ENCODE measurements at regions not wholly inside any gene's neighbourhood (a gene's known extent, or its start where the extent isn't known, plus 50 kb on each side); places are given as distances from the start of the nearest gene placed in this dataset.
A peak's percentile ranks its signal among the peaks of the same experiment; 100 is the strongest.

DNA sequence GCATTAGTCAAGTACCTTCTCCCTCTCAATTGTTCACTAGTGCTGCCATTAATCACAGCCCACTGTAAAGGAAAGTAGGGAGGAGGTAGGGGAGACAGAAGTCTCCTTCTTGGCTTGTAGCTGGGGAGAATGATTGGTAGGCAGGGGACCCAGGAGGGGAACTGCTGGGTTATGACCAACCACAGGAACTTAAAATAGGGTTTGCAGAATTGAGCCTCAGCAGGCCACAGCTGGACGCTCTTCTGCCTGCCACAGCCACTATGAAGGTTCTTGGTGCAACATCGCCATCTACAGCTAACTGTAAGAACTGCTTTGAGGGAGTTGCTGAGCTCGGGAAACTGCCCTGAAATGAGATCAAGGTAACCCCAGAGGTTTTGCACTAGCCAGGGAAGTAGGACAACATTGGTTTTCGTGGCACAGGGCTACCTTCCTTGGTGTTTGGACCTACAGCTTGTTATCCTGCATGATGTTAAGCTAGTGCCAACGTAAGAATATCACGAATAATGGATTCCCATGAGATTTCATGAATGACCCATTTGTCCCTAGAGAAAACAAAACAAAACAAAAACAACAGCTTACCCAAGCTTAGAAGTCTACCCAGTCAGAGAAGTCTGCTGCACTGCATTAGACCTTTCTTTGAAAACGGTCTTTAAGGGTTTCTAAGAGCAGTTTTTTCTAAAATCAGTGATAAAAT, 787.1 kb upstream of the API5 start:
- DNase-seq = peak; percentile 74 to 89

DNA sequence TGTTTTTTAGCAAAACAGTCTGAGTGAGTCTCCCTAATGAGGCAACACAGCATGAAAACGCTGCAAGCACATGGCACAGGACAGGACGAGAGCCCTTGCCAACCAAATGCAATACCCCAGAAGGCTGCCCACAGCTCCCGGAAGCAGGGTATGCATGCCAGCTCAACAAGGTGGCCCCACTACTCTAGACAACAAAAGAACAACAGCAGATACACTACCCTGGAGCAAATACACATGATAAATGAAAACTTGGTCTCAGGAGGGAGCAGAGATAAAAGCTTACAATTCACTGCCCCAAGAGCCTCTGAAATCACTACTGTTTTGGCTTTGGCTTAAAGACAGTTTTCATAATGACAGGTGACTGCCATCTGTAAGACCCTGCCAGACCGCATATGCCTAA, 785.4 kb upstream of the API5 start:
- no peak for DNase-seq

GRCh38 chr11:42528471-42528870, 783.3 kb upstream of the API5 start:
- no peak for DNase-seq

DNA sequence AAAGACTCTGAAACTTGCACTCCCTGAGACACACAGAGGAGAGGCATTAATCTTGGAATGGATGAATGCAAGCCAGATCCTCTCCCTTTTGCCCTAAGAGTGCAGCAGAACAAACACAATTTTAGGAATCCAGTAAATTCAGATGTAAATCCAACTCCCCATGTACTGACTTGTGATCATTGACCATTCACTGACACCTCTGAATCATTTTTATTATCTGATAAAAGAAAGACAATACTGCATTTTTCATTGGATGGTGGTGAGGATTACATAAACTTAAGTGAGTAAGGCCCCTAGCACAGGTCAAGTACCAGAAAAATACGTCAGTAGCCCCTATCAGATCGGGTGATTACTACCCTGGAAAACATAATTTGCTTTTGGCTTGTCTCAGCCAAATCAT, 782.9 kb upstream of the API5 start:
- DNase-seq = no peak

DNA sequence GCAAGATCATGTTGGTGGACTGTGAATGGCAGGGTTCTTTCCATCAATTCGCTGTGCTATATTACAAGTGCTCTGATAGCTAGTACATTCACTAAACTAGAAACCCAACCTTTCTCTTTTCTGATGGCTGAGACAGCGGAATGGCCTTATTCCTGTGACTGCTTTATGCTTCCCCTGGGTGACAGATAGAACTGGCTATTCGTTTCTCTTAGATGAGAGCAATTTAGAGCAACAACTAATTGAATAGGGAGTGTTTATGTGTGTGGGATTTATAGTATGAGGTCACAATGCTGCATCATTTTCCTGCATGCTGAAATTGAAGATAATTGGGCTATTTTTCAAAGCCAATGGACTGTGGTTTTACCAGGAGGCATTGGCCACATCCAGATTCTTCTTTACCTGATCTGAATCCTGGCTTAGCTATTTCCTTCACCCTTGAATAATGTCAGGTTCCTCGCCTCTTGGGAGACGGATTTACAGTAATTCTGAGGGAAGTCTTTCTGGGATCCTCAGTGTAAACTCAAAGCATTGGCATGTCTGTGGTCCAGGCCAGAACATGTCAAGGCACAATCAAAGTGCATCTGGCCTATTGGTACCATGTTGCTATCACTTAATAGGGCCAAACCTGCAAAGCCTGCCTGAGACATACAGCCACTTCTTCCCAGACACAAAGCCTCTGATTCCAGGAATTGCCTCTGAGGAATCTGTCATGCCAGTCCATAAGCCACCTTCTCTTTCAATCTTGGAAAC, 775.0 kb upstream of the API5 start:
- no peak for DNase-seq

- no peak for DNase-seq
Measured at GRCh38 chr11:42542336-42542735, 769.5 kb upstream of the API5 start.

DNA sequence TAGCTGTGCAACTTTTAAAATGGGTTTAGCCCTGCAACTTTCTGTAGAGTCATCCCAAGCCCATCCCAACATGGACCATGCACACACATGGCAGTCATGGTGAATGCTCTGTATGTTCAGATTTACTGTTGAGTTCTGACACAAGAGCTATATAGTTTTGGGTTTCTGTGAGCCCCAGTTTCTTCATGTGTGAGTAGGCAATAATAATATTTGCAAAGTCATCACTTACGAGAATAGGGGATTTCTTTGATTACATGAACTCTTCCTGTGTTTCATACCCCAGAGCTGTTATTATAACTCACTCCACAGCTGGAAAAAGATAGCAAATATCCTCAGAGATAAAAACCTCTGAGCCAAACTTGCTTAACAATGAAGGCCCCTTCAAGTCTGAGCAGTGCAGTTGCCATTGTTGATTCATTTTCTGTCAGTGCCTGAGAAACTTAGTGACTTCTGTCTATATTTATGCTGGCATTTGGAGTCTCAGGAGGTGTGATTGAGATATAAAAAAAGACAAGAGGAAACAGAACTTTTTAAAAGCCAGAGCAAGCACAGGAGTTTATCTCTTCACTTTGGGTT, 767.9 kb upstream of the API5 start:
- no peak for DNase-seq

DNA sequence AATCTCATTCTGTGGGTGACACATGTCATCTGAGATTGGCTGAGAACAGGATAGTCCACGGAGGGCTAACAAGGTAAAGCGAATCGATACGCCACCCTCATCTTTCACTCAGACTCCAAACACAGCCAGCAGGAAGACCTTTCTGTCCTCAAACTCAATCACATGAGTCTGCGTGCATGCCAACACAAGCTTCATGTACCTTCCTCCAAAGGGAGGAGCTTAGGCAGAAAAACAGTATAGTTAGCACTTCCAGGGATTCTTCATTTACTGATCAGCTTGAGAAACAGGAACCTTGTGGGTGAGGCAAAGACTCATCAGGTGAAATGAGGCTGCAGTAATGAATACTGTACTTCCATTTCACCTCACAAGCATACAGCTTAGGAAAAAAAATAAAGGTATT, 767.1 kb upstream of the API5 start:
- DNase-seq = no peak

- DNase-seq = no peak
Measured at GRCh38 chr11:42545954-42546353, 765.8 kb upstream of the API5 start.

GRCh38 chr11:42552786-42553185, 759.0 kb upstream of the API5 start:
- no peak for DNase-seq

DNA sequence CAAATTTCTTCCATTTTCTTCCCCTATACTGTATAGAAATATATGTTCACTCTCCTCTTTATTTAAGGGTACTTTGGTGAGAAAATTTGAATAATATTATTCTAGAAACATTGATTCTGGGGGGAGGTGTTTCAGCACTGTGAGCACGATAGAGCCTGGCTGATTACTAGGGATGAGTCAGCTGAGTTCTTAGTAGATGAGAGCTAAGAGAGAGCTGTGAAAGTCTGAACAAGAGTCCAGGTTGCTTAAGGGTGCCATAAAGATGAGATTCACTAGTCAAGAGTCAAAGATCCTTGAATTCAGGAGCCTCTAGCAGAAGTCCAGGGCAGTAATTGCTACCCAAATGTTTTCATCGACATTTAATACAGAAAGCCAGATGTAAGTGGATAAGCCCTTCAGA, 756.6 kb upstream of the API5 start:
- no peak for DNase-seq

GRCh38 chr11:42571131-42571877, 740.5 kb upstream of the API5 start:
- no peak for DNase-seq

DNA sequence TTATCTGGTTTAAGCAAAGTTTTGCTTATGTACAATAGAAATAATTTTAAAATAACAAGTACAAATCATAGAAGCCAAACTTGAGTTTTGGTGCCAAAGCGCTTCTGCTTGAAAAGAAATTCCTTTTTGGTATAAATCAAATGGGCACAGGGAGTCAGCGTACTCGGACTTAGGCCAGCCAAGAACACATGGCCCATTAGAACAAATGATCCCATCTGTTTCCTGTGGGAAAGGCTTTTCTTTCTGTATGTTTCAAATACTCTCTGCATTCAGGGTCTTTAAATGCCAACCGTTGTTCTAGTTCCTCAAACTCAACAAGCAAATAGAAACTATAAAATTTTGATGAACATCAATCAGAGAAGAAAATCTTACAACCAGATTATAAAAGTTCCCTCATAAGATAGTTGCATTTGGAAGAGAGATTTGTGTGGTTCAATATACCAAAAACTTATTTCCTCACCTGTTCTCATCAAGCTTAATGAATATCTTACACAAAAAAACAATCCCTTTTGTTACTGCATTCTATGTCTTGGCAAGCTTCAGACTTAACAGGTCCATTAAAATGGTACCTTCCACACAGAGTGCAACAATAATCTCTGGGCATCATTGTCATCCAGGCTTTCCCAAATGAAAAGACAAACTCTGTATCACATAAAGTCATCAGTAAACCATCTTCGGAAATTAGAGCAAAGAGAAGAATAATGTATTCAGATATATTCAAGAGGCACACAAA, 739.8 kb upstream of the API5 start:
- no peak for DNase-seq

DNA sequence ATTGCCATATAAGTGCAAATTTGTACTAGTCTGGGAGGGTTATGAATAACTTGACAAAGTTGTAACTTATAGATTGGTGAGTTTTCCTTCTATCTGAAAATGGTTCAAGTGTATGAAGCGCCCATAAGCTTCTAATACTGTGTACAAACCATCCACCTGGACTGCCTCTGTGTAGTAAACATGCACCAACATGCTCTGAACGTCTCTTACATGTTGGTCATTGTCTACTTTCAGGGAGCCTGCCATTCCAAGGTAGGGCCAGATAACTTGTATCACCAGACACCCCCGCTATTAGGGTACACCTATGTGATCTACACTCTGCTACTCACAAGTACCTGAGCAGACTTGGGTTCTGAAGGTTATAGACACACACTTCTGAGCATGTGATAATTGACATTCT, 735.5 kb upstream of the API5 start:
- DNase-seq = no peak

- no peak for DNase-seq
Measured at GRCh38 chr11:42589286-42589685, 722.5 kb upstream of the API5 start.

DNA sequence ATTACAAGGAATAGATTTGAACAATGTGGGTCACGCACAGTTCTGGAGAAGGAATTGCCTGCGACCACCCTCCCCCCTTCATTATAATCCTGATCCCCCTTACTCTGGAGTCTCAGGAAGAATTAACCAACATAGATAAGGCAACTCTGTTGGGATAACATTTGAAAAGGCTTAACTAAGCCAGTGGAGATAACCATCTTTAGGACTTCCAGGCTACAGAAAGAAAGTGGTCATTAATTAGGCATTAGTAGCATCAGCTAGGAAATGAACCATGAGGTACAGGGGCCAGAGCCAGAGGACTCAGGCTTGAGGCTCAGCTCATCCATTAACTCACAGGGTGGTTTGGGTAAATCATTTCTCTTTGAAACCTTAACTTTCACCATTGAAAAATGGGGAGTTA, 720.0 kb upstream of the API5 start:
- no peak for DNase-seq

DNA sequence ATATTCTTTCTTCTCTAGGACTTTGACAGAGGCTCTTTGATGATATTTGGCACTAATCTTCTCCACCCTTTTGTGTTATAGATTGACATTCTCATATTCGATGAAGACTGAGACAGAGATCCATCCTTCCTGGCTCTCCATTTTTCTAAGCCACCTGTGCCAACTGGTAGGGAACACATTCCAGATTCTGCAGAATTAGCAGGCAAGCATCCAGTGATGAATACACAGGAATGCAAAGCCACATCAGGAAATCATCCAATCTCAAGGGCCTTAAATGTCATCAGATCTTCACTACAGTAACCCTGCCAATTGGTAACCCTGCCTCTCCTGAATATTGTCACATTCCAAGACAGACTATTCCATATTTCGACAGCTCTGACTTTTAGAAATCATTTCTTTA, 718.4 kb upstream of the API5 start:
- no peak for DNase-seq

DNA sequence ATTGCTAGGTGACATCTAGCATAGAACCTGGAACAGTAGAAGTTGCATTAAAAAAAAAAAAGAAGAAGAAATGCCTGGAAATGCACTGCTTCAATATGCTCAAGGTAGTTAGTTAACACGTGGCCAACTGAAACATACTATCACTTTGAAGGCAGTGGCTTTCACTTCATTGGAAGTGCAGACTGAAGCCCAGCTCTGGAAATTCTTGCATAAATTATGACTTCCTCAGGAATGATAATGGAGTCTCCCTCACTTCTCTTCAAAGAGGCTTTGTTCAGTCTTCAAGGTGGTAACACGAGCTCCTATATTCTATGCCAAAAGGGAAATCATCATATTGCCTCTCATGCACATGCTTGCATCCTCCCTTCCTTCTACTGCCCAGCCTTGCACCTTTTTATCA, 715.9 kb upstream of the API5 start:
- DNase-seq = no peak

DNA sequence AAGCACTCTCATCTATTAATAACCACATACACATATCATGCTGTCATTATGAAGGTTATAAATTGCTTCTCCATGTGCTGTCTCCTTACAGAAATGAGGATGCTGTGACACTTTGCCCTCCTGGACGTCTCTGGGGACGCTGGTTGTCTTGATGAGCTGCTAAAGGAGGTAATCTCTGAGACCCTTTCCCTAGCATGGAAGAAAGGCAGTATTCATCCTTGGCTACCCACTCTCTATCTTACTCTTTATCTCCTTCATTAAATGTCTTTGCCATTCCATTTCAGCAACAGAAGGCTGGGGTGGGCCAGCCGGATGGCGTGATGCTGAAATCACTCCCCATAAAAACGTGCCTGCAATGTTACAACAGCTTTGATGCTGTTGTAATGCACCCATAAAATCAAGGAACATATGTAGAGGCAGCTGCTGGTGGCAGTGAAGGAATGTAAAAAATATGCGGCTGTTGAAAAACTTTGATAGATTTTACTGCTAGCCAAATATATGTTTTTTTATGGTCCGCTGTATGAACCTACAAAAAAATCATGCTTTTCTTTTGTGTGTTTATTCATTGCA, 715.1 kb upstream of the API5 start:
- DNase-seq = no peak

DNA sequence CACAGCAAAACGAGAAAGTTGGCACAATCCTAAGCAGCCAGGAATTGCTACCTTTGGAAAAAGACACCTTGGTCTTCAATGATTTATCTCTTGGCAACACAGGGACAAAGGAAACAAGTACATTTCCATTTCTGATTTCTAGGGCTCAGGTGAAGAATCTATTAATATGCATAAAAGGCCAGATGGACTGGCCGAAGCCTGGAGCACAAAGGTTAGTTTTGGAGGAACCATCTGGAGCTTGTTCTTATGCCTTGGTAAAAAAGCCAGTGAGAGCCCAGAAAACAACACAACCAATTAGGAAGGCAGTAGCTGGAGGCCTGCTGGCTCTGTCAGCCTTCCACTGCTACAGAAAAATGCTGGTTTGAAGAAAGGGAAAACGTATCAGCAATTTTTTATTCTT, 713.5 kb upstream of the API5 start:
- no peak for DNase-seq

GRCh38 chr11:42620796-42621195, 691.0 kb upstream of the API5 start:
- no peak for DNase-seq

Data from NCI-H187 (cell line).